ENCODE measurements at regions not wholly inside any gene's neighbourhood (a gene's known extent, or its start where the extent isn't known, plus 50 kb on each side); places are given as distances from the start of the nearest gene placed in this dataset.

- Histone ChIP-seq H3K4me2 (ENCODE audit: insufficient read depth in 1 of 2, low read depth in 2 of 2, low read length in 2 of 2) (no peak overlapping the region), H3K27ac (ENCODE audit: low read depth, low read length) (no peak overlapping the region), H3K4me3 (ENCODE audit: extremely low read depth in 1 of 4, insufficient read depth in 2 of 4, low read depth in 3 of 4, low read length in 4 of 4) (no peak overlapping the region), H3K9ac (replicated peaks in 1 of 4; ENCODE audit: extremely low read depth in 1 of 4, low read depth in 3 of 4, low read length in 3 of 4) (no peak overlapping the region), H2BK5ac (ENCODE audit: low read depth, low read length) (no peak overlapping the region), H4K91ac (replicated peaks; ENCODE audit: insufficient read length, low read length) (no peak overlapping the region), H3K9me3 (ENCODE audit: insufficient read depth in 2 of 2, low read depth in 1 of 2, low read length in 1 of 2) (no peaks in the 10 kb centered on the region), H3K36me3 (ENCODE audit: control insufficient read depth in 2 of 4, insufficient read depth in 4 of 4, low read length in 3 of 4) (no peaks in the 10 kb centered on the region), H2AK5ac (ENCODE audit: low read depth, low read length) (no peak overlapping the region), H2BK20ac (ENCODE audit: low read length) (no peak overlapping the region), H2BK15ac (ENCODE audit: low read length) (no peak overlapping the region), H2BK120ac (replicated peaks; ENCODE audit: low read depth, low read length) (no peak overlapping the region), H3K56ac (replicated peaks; ENCODE audit: insufficient read length, low read depth, low read length) (no peak overlapping the region), H3K4me1 (replicated peaks in 1 of 4; ENCODE audit: control insufficient read depth in 3 of 4, insufficient read depth in 4 of 4, low read length in 3 of 4) (no peaks in the 10 kb centered on the region; a peak in 1 of 7 replicates), H4K8ac (ENCODE audit: extremely low read depth, insufficient read depth, low read length) (no peak overlapping the region), H3K79me2 (ENCODE audit: control insufficient read depth in 1 of 2, insufficient read depth in 2 of 2, low read length in 2 of 2) (no peaks in the 10 kb centered on the region), H3K23ac (ENCODE audit: insufficient read length) (no peak overlapping the region), H4K5ac (ENCODE audit: insufficient read length, low read depth, low read length) (no peak overlapping the region), H3K18ac (ENCODE audit: extremely low read depth, low read length) (no peak overlapping the region), H3K4ac (replicated peaks; ENCODE audit: insufficient read length, low read depth, low read length) (no peak overlapping the region), H4K20me1 (replicated peaks in 1 of 2; ENCODE audit: control insufficient read depth in 1 of 2, insufficient read depth in 2 of 2, low read length in 2 of 2) (no peaks in the 10 kb centered on the region), H3K27me3 (replicated peaks in 1 of 4; ENCODE audit: control insufficient read depth in 3 of 4, extremely low read depth in 1 of 4, insufficient read depth in 3 of 4, low read length in 3 of 4) (peaks cover 0 to 3% (median 1%) of the 10 kb centered on the region in 4 experiments; a peak in 3 of 7 replicates), H3K14ac (ENCODE audit: insufficient read length) (no peak overlapping the region), H3K23me2 (ENCODE audit: low read depth, low read length) (no peaks in the 10 kb centered on the region), H3K79me1 (ENCODE audit: low read depth, low read length) (no peaks in the 10 kb centered on the region), H2BK12ac (ENCODE audit: low read depth, low read length) (no peak overlapping the region), H2AFZ (ENCODE audit: low read length) (no peak overlapping the region)
- CTCF ChIA-PET (ENCODE audit: partially characterized antibody) = interaction anchor here (1.0 kb wide), 1 partner anchor 21 kb away, joined by 4 read pairs; no protein-coding TSS in a partner anchor
- DNase-seq (ENCODE audit: low read depth in 1 of 2, low spot score in 2 of 2) (no peak), FAIRE-seq (no peak)
- WGBS, 2 experiments (ENCODE audit: extremely low coverage in 1 of 2, insufficient coverage in 1 of 2, insufficient read length in 1 of 2, insufficient replicate concordance in 2 of 2, low coverage in 1 of 2, low lambda C conversion rate in 2 of 2, missing lambda C conversion rate in 1 of 2) = 89% methylated on average over 3 of the region's 3 CpGs; no CpG with 5 or more reads in 1 of the 2 experiments
- POLR2A ChIA-PET (ENCODE audit: partially characterized antibody) = no interaction called here
- TF ChIP-seq RXRA (IDR thresholded peaks at IDR 0.05; ENCODE audit: insufficient read depth, low read depth, low read length) = no peak
- TF ChIP-seq TEAD4 (IDR thresholded peaks at IDR 0.05; ENCODE audit: low read depth, low read length) = no peak
- no peak for TF ChIP-seq TBP (IDR thresholded peaks at IDR 0.05; ENCODE audit: low read depth, low read length)
- no peak for TF ChIP-seq CHD1 (IDR thresholded peaks at IDR 0.05; ENCODE audit: low read depth, low read length)
- no peak for TF ChIP-seq CHD2 (IDR thresholded peaks at IDR 0.05; ENCODE audit: low read length)
- TF ChIP-seq NRF1 (IDR thresholded peaks at IDR 0.05; ENCODE audit: low read depth, low read length) = no peak
- no peak for TF ChIP-seq ASH2L (IDR thresholded peaks at IDR 0.05; ENCODE audit: low read length)
Observed at GRCh38 chr2:104664672-104665071, 189.2 kb upstream of the POU3F3 start.

Measured in H1 (cell line).